ENCODE measurements at regions not wholly inside any gene's neighbourhood (a gene's known extent, or its start where the extent isn't known, plus 50 kb on each side); places are given as distances from the start of the nearest gene placed in this dataset. TPM values are rescaled to one million over a fixed set of nuclear protein-coding genes. Genes with fewer than 3 reads are reported as not detected.

DNA sequence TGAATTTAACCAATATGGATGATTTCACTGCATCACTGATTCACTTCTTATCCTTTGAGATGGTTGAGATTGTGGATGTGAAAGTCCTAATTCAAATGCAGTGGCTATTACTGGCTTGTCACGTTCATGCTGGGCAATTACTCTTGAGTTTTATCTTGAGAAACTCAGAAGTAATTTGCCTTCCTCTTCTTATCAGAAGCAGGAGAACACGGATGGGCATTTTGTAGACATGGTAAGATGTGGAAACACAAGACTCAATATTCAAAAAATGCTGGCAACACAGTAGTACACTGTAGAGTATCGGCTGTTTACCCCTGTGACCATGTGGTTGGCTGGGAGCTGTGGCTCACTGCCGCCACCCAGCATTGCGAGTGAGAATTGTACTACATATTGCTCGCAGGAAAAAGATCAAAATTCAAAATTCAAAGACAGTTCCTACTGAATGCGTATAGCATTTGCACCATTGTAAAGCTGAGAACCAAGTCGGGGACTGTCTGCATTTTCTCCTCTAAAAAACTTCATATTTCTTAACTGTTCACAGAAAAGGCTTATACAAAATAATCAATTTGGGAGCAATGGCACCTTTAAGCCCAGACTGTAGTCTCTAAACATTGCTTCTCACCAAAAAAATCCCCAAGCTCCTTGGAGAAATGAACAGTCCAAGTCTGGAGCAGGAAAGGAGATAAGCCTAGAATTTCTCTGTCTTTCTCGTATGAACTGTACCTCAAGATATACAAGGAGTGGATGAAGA is 61.9 kb upstream of the ELOVL5 start:
- Histone ChIP-seq H3K36me3 (ENCODE audit: control insufficient read depth, insufficient read depth, low read length) (no peaks in the 10 kb centered on the region), H3K27me3 (ENCODE audit: control insufficient read depth, insufficient read depth, low read length) (peaks cover 3% of the 10 kb centered on the region), H3K4me3 (ENCODE audit: low read depth, low read length) (no peak overlapping the region)
- POLR2A ChIA-PET = no interaction called here
- CTCF ChIA-PET = interaction anchor here (0.6 to 2.1 kb wide), 10 partner anchors 12 to 242 kb away, joined by 3 to 8 read pairs (median 4); no protein-coding TSS in a partner anchor
- TF ChIP-seq, protein P1, sequence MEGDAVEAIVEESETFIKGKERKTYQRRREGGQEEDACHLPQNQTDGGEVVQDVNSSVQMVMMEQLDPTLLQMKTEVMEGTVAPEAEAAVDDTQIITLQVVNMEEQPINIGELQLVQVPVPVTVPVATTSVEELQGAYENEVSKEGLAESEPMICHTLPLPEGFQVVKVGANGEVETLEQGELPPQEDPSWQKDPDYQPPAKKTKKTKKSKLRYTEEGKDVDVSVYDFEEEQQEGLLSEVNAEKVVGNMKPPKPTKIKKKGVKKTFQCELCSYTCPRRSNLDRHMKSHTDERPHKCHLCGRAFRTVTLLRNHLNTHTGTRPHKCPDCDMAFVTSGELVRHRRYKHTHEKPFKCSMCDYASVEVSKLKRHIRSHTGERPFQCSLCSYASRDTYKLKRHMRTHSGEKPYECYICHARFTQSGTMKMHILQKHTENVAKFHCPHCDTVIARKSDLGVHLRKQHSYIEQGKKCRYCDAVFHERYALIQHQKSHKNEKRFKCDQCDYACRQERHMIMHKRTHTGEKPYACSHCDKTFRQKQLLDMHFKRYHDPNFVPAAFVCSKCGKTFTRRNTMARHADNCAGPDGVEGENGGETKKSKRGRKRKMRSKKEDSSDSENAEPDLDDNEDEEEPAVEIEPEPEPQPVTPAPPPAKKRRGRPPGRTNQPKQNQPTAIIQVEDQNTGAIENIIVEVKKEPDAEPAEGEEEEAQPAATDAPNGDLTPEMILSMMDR (IDR thresholded peaks at IDR 0.05; ENCODE audit: insufficient read depth, low read depth, low read length) = peak; percentile 60
- DNase-seq (ENCODE audit: low read depth) = no peak

DNA sequence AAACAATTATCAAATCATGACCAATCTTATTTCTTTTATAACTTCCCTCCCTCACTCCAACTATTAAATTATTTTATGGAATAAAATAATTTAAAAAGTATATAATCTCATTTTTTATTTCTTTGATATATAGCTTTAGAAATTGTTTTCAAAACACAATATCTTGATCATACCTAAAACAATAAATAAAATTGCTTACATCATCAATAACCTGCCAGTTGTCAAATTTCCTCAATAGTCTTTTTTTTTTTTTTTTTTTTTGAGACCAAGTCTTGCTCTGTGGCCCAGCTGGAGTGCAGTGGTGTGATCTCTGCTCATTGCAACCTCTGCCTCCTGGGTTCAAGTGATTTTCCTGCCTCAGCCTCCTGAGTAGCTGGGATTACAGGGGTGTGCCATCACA is 60.1 kb upstream of the ELOVL5 start:
- no peaks in the 10 kb centered on the region for H3K36me3 ChIP-seq (ENCODE audit: control insufficient read depth, insufficient read depth, low read length)
- ChIA-PET POLR2A (no interaction called here), CTCF (interaction anchor here (0.7 kb wide), 1 partner anchor 100 kb away, joined by 3 read pairs; no protein-coding TSS in a partner anchor)
- no peak for DNase-seq (ENCODE audit: low read depth)
- peaks cover 1% of the 10 kb centered on the region for H3K27me3 ChIP-seq (ENCODE audit: control insufficient read depth, insufficient read depth, low read length)
- TF ChIP-seq, protein P1 (IDR thresholded peaks at IDR 0.05; ENCODE audit: insufficient read depth, low read depth, low read length) = no peak
- H3K4me3 ChIP-seq (ENCODE audit: low read depth, low read length) = no peak overlapping the region

DNA sequence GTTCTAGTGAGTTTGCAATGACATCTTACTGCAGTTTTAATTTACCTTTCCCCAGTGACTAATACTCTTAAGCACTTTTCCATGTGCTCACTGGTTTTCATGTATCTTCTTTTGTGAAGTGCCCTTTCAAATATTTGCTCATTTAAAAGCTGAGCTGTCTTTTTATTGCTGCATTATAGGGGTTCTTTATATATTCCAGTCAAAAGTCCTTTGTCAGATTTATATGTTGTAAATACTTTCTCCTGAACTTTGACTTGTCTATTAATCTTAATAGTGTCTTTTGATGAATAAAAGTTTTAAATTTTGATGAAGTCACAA is 50.2 kb upstream of the ELOVL5 start:
- Histone ChIP-seq H3K4me3 (ENCODE audit: low read depth, low read length) (no peak overlapping the region), H3K27me3 (ENCODE audit: control insufficient read depth, insufficient read depth, low read length) (0 out of 2 replicates have a peak, but pooled peaks cover 1% of the 10 kb centered on the region), H3K36me3 (ENCODE audit: control insufficient read depth, insufficient read depth, low read length) (no peaks in the 10 kb centered on the region)
- ChIA-PET CTCF (interaction anchor here (1.3 kb wide), 1 partner anchor 12 kb away, joined by 4 read pairs; no protein-coding TSS in a partner anchor), POLR2A (no interaction called here)
- TF ChIP-seq, protein P1 (IDR thresholded peaks at IDR 0.05; ENCODE audit: insufficient read depth, low read depth, low read length) = no peak
- DNase-seq (ENCODE audit: low read depth) = no peak

DNA sequence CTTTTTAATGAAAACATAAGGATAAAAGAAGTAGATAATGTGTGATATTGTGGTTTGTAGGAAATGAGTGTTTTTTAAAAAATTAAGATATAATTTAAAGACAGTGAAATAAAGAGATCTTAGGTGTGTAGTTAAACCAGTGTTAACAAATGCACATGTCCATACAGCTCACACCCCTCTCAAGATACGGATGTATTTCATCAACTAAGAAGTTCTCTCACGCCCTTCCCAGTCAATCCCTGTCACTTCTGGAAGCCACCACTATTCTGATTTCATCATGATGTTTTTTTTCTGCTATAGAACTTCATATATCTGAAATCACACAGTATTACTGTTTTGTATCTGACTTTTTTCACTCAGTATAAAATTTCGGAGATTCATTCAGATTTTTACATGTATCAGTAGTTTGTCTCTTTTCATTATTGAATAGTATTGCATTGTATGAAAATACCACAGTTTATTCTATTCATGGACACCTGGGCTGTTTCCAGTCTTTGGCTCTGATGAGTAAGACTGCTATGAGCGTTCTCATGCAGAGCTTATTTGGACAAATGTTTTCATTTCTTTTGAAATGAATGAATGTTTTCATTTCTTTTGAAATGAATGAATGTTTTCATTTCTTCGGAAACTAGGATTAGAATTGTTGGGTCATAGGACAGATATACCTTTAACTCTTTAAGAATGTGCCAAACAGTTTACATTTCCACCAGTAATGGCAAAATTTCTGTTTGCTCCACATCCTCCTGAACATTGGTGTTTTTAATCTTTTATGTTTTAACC is 49.7 kb upstream of the ELOVL5 start:
- no peak for DNase-seq (ENCODE audit: low read depth)
- Histone ChIP-seq H3K4me3 (ENCODE audit: low read depth, low read length) (no peak overlapping the region), H3K27me3 (ENCODE audit: control insufficient read depth, insufficient read depth, low read length) (0 out of 2 replicates have a peak, but pooled peaks cover 1% of the 10 kb centered on the region), H3K36me3 (ENCODE audit: control insufficient read depth, insufficient read depth, low read length) (no peaks in the 10 kb centered on the region)
- TF ChIP-seq, protein P1 (IDR thresholded peaks at IDR 0.05; ENCODE audit: insufficient read depth, low read depth, low read length) = no peak
- ChIA-PET POLR2A (no interaction called here), CTCF (interaction anchor here (1.3 kb wide), 1 partner anchor 12 kb away, joined by 4 read pairs; no protein-coding TSS in a partner anchor)

Small RNA genes in the stretch of these regions (small RNA-seq; reads per million reads assigned to genes)
- not detected for gene NANOGP3 (ENCODE audit: insufficient read length, low read depth, low replicate concordance)
